ENCODE measurements at regions not wholly inside any gene's neighbourhood (a gene's known extent, or its start where the extent isn't known, plus 50 kb on each side); places are given as distances from the start of the nearest gene placed in this dataset.

GRCh38 chr12:130216031-130216430 lies 53.8 kb downstream of the FZD10 start:
- no peak for DNase-seq

- DNase-seq = no peak
Observed at GRCh38 chr12:130218682-130219081, 56.4 kb downstream of the FZD10 start.

- DNase-seq = no peak
Observed at GRCh38 chr12:130219929-130220705, 57.9 kb downstream of the FZD10 start.

- DNase-seq = no peak
Observed at GRCh38 chr12:130220706-130221100, 58.4 kb downstream of the FZD10 start.

GRCh38 chr12:130222519-130223218 lies 60.4 kb downstream of the FZD10 start:
- DNase-seq = no peak

- DNase-seq = no peak
Observed at GRCh38 chr12:130223767-130224244, 61.5 kb downstream of the FZD10 start.

GRCh38 chr12:130224613-130225012 lies 62.3 kb downstream of the FZD10 start:
- no peak for DNase-seq

GRCh38 chr12:130225347-130225746 lies 63.1 kb downstream of the FZD10 start:
- DNase-seq = no peak

- no peak for DNase-seq
Observed at GRCh38 chr12:130226126-130226525, 63.9 kb downstream of the FZD10 start.

GRCh38 chr12:130226771-130227170 lies 64.5 kb downstream of the FZD10 start:
- no peak for DNase-seq

- DNase-seq = no peak
Observed at GRCh38 chr12:130227641-130228040, 65.4 kb downstream of the FZD10 start.

- no peak for DNase-seq
Observed at GRCh38 chr12:130236446-130236845, 74.2 kb downstream of the FZD10 start.

GRCh38 chr12:130240831-130241590 lies 78.7 kb downstream of the FZD10 start:
- DNase-seq = no peak

GRCh38 chr12:130242506-130242905 lies 80.2 kb downstream of the FZD10 start:
- no peak for DNase-seq

- no peak for DNase-seq
Observed at GRCh38 chr12:130245251-130245650, 83.0 kb downstream of the FZD10 start.

- no peak for DNase-seq
Observed at GRCh38 chr12:130246560-130246959, 84.3 kb downstream of the FZD10 start.

GRCh38 chr12:130247634-130248237 lies 85.5 kb downstream of the FZD10 start:
- no peak for DNase-seq

- no peak for DNase-seq
Observed at GRCh38 chr12:130249376-130249775, 87.1 kb downstream of the FZD10 start.

GRCh38 chr12:130251236-130251780 lies 86.4 kb upstream of the PIWIL1 start:
- DNase-seq = no peak

GRCh38 chr12:130253866-130254265 lies 83.8 kb upstream of the PIWIL1 start:
- DNase-seq = no peak

GRCh38 chr12:130254461-130255276 lies 83.0 kb upstream of the PIWIL1 start:
- DNase-seq = no peak

GRCh38 chr12:130258863-130259262 lies 78.8 kb upstream of the PIWIL1 start:
- DNase-seq = no peak

Measured in activated naive CD4-positive, alpha-beta T cell (primary cell).